ENCODE measurements at regions not wholly inside any gene's neighbourhood (a gene's known extent, or its start where the extent isn't known, plus 50 kb on each side); places are given as distances from the start of the nearest gene placed in this dataset.

DNA sequence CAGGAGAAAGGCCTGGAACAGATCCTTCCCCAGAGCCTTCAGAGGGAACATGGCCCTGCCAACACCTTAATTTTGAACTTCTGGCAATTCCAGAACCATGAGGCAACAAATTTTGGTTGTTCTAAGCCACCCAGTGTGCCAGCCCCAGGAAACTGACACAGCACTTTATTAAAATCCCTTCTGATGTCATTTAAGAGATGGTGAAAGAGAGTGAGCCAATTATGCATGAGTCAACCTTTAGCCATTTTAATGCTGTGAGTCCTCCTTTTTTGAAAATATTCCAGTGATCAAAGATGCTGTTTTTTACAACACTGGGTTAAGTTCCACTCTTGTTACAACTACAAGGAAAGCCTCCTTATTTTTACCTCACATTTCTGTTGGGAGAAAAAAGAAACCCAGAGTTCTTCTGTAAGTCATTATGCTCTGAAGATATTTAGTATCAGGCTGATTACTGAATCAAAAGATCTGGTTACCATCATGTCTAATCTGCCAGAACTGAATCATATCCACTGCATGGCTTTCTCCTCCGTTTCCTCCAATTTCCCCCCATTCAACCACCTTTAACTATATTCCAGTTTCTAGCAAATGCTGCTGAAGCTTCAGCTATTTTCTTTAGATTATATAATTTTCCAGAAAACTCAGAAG lies 235.4 kb downstream of the TXNL1 start:
- peak overlapping the region; percentile 18 for H2AFZ ChIP-seq (ENCODE audit: low read length)
- H4K20me1 ChIP-seq (ENCODE audit: control insufficient read depth, extremely low read depth, insufficient read depth, low read length): no peaks in the 10 kb centered on the region
- no peaks in the 10 kb centered on the region for H3K36me3 ChIP-seq (ENCODE audit: control insufficient read depth, insufficient read depth, low read length)
- DNase-seq (ENCODE audit: low read depth in 2 of 2): peak; percentile 86 to 91
- no peak overlapping the region for H3K4me3 ChIP-seq (replicated peaks in 1 of 4; ENCODE audit: control extremely low read depth in 1 of 4, insufficient read depth in 1 of 4, low read depth in 3 of 4, low read length in 4 of 4)
- no peaks in the 10 kb centered on the region for H3K4me1 ChIP-seq (ENCODE audit: control insufficient read depth, extremely low read depth, insufficient read depth, low read length)
- peak overlapping the region; percentile 7 for H3K27ac ChIP-seq (ENCODE audit: insufficient read depth, low read length)
- H3K9ac ChIP-seq (ENCODE audit: insufficient read depth, low read length): no peak overlapping the region
- H3K79me2 ChIP-seq (ENCODE audit: control insufficient read depth, insufficient read depth, low read length): no peaks in the 10 kb centered on the region
- TF ChIP-seq CTCF (conservative IDR thresholded peaks at IDR 0.05 in 1 of 2, IDR thresholded peaks at IDR 0.05 in 1 of 2; ENCODE audit: low read depth in 1 of 2, low read length in 2 of 2): no peak
- no peak for TF ChIP-seq EZH2 (IDR thresholded peaks at IDR 0.05; ENCODE audit: low read length, missing control alignments)
- no peaks in the 10 kb centered on the region for H3K27me3 ChIP-seq (ENCODE audit: control insufficient read depth, insufficient read depth, low read length)
- no peaks in the 10 kb centered on the region for H3K9me3 ChIP-seq (ENCODE audit: control insufficient read depth, insufficient read depth, low read depth, low read length)
- H3K4me2 ChIP-seq (ENCODE audit: extremely low read depth, insufficient read depth, low read length): peak overlapping the region; percentile 11

DNA sequence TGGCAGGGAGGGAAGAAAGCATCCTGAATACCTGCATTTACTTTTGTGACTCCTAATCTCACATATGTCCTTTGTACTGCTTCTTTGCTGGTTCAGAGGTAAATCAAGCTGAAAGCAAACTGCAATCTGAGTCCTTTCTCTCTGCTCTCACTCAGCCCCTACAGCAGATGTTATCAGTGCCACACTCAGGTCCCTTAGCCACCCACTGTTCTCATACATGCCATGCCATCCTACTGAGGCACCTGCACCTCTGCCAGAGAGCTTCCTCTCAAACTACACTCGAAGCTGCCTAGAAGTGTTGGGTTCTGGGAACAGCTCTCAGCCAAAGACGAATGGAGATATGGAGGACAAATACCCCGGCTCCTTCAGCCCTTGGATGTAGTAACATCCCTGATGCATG lies 244.5 kb downstream of the TXNL1 start:
- no peak for TF ChIP-seq EZH2 (IDR thresholded peaks at IDR 0.05; ENCODE audit: low read length, missing control alignments)
- Histone ChIP-seq H3K4me2 (ENCODE audit: extremely low read depth, insufficient read depth, low read length) (no peak overlapping the region), H4K20me1 (ENCODE audit: control insufficient read depth, extremely low read depth, insufficient read depth, low read length) (no peaks in the 10 kb centered on the region), H2AFZ (ENCODE audit: low read length) (no peak overlapping the region), H3K79me2 (ENCODE audit: control insufficient read depth, insufficient read depth, low read length) (no peaks in the 10 kb centered on the region), H3K36me3 (ENCODE audit: control insufficient read depth, insufficient read depth, low read length) (no peaks in the 10 kb centered on the region), H3K27me3 (ENCODE audit: control insufficient read depth, insufficient read depth, low read length) (no peaks in the 10 kb centered on the region), H3K9me3 (ENCODE audit: control insufficient read depth, insufficient read depth, low read depth, low read length) (no peaks in the 10 kb centered on the region), H3K4me3 (replicated peaks in 1 of 4; ENCODE audit: control extremely low read depth in 1 of 4, insufficient read depth in 1 of 4, low read depth in 3 of 4, low read length in 4 of 4) (no peak overlapping the region), H3K27ac (ENCODE audit: insufficient read depth, low read length) (no peak overlapping the region), H3K4me1 (ENCODE audit: control insufficient read depth, extremely low read depth, insufficient read depth, low read length) (no peaks in the 10 kb centered on the region), H3K9ac (ENCODE audit: insufficient read depth, low read length) (no peak overlapping the region)
- no peak for DNase-seq (ENCODE audit: low read depth in 2 of 2)

- no peak overlapping the region for H3K9ac ChIP-seq (ENCODE audit: insufficient read depth, low read length)
- H3K4me1 ChIP-seq (ENCODE audit: control insufficient read depth, extremely low read depth, insufficient read depth, low read length): no peaks in the 10 kb centered on the region
- no peaks in the 10 kb centered on the region for H3K9me3 ChIP-seq (ENCODE audit: control insufficient read depth, insufficient read depth, low read depth, low read length)
- no peak overlapping the region for H2AFZ ChIP-seq (ENCODE audit: low read length)
- H3K36me3 ChIP-seq (ENCODE audit: control insufficient read depth, insufficient read depth, low read length): no peaks in the 10 kb centered on the region
- H3K79me2 ChIP-seq (ENCODE audit: control insufficient read depth, insufficient read depth, low read length): no peaks in the 10 kb centered on the region
- H3K4me3 ChIP-seq (replicated peaks in 1 of 4; ENCODE audit: control extremely low read depth in 1 of 4, insufficient read depth in 1 of 4, low read depth in 3 of 4, low read length in 4 of 4): no peak overlapping the region
- TF ChIP-seq EZH2 (IDR thresholded peaks at IDR 0.05; ENCODE audit: low read length, missing control alignments): no peak
- no peak for TF ChIP-seq CTCF (conservative IDR thresholded peaks at IDR 0.05 in 1 of 2, IDR thresholded peaks at IDR 0.05 in 1 of 2; ENCODE audit: low read depth in 1 of 2, low read length in 2 of 2)
- DNase-seq (ENCODE audit: low read depth in 2 of 2): no peak
- H3K27me3 ChIP-seq (ENCODE audit: control insufficient read depth, insufficient read depth, low read length): no peaks in the 10 kb centered on the region
- no peak overlapping the region for H3K4me2 ChIP-seq (ENCODE audit: extremely low read depth, insufficient read depth, low read length)
- no peak overlapping the region for H3K27ac ChIP-seq (ENCODE audit: insufficient read depth, low read length)
- no peaks in the 10 kb centered on the region for H4K20me1 ChIP-seq (ENCODE audit: control insufficient read depth, extremely low read depth, insufficient read depth, low read length)
These were observed 246.3 kb downstream of the TXNL1 start for GRCh38 chr18:56391931-56392590.

Measured in fibroblast of lung (primary cell).